GM11168 (cell line): ENCODE measurements at regions not wholly inside any gene's neighbourhood (a gene's known extent, or its start where the extent isn't known, plus 50 kb on each side); places are given as distances from the start of the nearest gene placed in this dataset.

Experiments
- in situ Hi-C: fragments of 300-500 bp; cut with MboI; formaldehyde crosslinking; loops from one replicate; pipeline ENCODE4 v1.12.0; 2022; ENCODE audit warnings: low sequenced_read_pairs; ENCODE audit not compliant: unreplicated experiment

DNA sequence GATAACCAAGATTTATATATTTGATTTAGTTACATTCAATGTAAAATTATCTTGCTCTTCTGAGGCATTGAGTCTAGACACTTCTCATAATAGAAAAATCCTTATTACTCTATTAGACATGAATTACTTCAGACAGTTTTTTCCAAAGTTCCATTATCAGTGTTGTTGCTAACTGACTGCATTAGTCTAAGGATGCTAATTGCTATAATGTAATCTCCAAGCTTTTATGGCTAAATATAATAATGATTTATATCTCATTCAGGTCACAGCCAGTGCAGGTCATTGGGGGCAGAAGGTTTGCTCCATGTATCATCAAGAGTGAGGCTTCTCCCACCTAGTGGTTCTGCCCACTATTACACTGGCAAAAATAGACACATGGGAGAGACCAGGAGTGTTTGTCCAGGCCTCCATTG is 377.2 kb upstream of the DDI1 start:
- in situ Hi-C loops, result no loop called here

DNA sequence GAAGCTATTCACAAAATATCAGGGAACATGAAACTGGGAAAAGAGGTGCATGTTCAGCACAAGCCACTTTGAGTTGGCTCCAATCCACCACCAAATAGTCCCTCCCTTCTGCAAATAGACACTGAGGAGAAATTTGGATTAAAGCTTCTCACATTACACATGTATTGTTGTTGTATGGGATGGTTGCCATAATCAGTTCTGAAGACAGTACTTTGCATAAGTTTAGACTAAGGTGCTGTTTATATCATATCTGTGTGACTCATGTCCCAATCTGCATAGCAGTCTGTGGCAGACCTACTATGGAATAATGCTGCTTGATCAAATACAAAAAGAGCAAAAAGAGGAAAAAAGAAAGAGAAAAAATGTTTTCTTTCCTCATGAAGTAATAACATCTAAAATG is 376.7 kb upstream of the DDI1 start:
- in situ Hi-C loops, result no loop called here

DNA sequence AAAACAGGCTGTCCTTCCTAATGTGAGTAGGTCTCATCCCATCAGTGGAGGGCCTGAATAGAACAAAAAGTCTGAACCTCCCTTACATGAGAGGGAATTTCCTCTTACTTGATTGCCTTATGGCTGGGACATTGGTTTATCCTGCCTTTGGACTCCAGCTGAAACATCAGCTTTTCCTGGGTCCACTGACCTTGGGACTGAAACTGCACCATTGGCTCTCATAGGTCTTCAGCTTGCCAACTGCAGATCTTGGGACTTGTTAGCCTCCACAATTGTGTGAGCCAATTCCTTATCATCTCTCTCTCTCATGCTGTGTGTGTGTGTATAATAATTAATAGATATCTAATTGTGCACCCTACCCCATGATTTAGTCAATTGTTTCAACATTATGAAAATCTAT is 375.3 kb upstream of the DDI1 start:
- in situ Hi-C loops, result no loop called here

DNA sequence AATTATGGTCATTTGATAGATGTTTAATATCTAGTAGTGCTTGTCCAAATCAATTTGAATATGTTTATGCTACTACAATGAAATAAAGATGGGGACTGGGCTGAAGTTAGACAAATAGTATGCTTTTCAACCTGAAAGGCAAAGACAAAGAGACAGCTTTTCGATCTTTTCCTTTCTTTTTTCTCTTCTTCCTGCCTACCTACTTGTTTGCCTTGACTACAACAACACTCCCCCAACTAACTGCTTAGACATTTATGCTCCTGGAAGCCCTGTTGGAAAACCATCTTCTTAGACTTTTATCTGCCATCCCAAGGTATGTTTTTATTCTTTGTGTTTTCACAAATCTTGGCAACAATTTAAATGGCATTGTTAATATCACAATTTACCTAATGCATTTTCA is 374.4 kb upstream of the DDI1 start:
- in situ Hi-C loops, result no loop called here

DNA sequence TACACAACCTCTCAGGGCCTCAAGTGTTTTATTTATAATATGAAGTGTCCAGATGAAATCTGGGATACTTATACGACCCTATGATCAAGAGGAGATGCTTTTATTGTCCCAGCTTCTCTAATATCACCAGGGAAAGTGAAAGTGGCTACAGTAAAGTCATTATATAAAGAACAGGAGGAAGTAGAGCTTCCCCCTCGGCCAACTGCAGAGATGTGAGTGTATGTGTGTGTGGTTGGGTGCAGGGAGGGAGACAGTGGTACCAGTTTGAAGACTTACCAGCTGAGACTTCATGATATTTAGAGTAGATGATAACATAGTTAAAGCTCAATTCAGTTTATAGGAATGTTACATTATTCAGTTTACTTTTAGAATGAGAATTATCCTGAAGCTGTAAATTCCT is 373.6 kb upstream of the DDI1 start:
- in situ Hi-C loops, result no loop called here

DNA sequence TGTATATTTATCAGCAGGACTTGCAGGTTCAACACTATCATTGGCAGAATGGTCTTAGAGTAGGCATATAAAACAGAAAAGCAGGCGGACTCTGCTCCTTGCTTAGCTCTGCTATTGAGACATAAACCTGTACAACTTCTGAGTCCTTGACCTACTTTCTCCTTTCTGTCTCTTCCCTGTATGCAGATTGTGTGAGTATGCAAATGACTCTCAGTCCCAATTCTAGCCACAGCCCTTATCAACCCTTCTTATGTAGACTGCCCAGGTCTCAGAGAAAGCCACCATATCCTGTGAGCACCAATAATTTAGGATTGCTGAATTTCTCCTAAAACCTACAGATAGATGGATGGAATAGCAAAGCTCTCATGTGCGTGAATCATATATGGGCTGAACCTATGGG is 367.6 kb upstream of the DDI1 start:
- in situ Hi-C loops, result no loop called here

DNA sequence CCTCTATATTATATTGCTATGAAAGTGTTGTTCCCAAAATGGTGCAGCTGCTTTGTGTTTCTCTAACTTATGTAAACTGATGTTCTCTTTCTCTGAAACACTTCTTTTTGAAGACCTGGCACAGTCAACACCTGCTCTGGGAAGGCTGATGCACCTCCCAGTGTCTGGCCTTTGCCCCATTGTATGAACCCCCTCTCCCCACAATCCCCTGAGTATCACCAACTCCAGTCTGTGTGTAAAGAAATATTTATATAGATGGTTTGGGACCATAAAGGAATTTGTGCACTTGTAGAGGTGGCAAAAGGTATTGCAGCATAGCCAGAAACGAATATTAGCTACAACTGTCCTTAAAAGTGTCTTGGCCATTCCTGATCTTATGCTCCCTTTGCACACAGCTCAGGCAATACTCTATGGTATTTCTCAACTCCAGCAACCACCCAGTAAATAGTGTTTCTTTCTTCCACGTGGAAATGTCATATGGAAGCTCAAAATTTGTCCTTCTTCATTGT is 365.2 kb upstream of the DDI1 start:
- in situ Hi-C loops, result no loop called here

DNA sequence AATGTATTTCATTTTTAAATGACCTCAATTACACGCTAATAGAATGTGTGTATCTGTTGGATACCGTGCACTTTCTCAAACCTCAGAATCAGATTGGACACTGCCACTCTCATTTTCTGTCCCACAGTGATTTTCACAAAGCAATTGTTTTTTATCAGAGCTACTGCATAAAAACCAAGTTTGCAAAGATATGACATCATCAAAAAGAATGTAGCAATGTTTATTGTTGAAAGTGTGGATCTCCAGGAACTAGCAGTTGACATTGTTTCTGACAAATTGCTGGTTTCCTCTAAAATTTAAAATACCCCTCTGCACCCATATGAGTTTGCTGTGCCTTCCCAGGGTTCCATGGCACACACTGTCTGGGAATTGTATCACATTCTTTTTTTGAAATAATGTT is 362.7 kb upstream of the DDI1 start:
- in situ Hi-C loops, result no loop called here

DNA sequence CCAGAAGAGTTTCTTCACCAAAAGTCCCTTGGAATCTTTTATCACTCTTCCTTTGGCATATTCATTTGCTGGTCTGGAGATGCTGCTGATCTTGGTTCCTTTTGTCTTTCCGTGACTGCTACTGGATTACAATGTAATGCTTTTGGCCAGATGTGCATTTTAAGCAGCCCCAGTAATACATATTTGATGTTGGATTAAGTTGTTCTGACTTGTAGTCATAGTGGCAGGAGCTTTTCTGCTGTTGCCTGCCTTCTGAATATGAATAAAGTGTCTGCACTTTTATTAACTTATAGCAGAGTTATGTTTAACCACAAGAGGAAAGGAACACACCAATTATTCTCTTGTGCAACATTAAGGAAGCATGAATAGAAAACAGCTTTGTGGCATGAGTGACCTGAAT is 360.0 kb upstream of the DDI1 start:
- in situ Hi-C loops, result loop anchor here (25.0 kb wide), 1 partner anchor 211 kb away; no protein-coding TSS in a partner anchor

DNA sequence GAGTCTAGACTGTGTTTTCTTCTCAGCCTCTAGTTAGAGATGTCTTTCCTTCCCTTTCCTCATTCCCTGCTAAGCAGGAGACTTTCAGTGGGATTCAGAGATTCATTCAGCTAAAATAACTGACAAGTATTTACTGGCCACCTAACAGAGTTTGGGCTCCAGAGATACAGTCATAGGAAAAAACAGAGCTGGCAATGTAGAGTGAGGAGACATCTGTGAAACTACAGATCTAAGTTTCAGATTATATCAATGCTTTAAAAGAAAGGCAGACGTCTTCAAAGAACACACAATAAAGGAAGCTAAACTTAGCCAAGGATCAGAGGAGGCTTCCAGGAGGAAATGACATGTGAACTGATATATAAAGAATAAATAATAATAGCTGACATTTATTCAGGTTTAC is 355.6 kb upstream of the DDI1 start:
- in situ Hi-C loops, result loop anchor here (25.0 kb wide), 1 partner anchor 206 kb away; no protein-coding TSS in a partner anchor

DNA sequence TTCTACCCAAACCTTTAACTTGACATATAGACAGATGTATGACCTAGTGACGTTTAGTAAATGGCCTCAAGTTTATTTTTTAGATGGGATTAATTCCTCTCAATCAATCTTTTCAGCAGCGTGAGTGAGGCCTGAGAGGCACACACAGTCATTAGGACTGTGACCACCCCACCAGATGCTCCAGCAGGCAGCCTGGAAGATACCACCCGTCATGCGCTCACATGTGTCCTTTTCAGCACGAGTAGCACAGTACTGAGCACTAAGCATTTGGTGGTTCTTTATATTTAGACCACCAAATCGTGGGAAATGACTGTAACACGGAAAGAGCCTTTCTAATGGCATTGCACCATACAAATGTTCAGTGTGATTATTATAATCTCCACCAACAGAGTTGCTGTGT is 354.6 kb upstream of the DDI1 start:
- in situ Hi-C loops, result loop anchor here (25.0 kb wide), 1 partner anchor 205 kb away; no protein-coding TSS in a partner anchor

DNA sequence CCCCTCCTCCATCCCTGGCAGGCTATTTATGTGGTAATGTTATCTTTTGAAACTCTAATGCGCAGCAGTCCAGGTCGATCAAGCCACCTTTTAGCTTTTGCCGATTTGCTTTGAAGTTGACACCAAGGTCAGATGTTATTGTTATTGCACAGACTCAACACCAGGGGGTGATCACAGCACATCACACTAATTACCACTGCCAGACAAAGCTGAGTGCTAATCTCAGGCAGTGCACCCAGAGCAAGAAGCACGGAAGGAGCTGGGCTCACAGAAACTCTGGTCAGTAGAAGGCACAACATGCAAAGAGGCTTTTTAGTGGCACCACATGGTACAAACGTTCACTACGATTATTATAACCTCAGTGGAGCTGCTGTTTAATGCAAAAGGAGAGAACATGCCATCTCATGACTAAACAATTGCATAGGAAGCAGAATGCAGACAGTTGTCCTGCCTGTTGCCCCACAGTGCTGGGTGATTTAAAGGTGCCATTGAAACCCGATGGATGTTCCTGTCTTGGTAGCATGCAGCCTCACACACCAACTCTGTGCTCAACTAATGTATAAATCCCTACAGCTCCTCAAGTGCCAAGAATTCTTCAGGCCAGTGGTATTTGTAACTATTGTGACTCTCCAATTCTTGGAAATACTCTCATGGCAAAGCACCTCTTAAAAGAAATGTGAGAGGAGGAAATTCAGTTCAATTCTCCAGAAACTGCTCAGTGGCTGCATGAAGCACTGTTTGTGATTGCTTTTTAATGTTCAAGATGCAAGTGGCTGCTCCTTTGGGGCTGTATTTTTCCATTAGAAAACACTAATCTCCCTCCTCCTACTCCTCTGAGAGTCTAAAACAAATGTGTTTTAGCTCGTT is 353.9 kb upstream of the DDI1 start:
- in situ Hi-C loops, result loop anchor here (25.0 kb wide), 1 partner anchor 205 kb away; no protein-coding TSS in a partner anchor

DNA sequence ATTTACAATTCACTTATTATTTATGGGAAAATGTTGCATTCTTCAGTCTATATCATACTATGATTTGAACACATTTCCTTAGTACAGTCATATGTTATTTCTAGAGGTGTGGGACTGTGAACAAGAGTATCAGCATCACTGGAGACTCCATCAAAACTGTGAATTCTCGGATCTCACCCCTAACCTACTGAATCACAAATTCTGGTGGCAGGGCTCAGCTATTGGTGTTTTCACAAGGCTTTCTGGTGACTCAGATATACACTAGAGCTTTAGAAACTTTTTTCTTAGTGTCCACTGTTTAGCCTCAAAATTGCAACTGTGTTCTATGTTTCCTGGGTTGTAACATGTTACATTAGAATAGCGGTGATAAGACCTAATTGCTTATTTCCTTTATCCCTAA is 352.9 kb upstream of the DDI1 start:
- in situ Hi-C loops, result loop anchor here (25.0 kb wide), 1 partner anchor 204 kb away; no protein-coding TSS in a partner anchor

DNA sequence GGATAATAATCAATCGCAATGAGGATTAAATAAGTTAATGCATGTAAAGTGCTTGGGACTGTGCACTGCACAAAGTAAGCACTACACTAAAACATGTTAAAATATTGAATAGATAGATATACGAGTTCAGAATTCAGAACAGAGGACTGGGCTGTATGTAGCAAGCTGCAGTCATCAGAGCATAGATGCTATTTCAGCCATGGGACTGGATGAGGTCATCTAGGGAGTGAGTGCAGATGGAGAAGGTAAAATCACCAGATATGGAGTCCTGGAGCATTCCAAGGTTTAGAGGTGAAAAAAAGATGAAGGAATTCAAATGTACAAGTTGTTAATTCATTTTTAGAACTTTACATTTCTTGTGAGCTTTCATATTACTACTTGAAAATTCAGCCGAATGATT is 347.5 kb upstream of the DDI1 start:
- in situ Hi-C loops, result loop anchor here (25.0 kb wide), 1 partner anchor 198 kb away; no protein-coding TSS in a partner anchor

DNA sequence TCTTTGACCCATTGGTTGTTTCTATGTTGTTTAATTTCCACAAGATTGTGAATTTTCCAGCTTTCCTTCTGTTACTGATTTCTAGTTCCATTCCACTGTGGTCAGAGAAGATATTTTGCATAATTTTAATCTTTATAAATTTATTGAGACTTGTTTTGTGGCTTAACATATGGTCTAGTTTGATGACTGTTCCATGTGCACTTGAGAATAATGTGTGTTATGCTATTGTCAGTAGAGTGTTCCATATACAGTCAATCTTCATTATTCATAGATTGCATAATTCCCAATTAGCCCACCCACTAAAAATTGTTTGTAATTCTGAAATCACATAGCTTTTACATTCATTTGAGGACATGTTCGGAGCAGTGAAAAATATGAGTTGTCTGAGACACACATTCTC is 346.1 kb upstream of the DDI1 start:
- in situ Hi-C loops, result loop anchor here (25.0 kb wide), 1 partner anchor 197 kb away; no protein-coding TSS in a partner anchor

DNA sequence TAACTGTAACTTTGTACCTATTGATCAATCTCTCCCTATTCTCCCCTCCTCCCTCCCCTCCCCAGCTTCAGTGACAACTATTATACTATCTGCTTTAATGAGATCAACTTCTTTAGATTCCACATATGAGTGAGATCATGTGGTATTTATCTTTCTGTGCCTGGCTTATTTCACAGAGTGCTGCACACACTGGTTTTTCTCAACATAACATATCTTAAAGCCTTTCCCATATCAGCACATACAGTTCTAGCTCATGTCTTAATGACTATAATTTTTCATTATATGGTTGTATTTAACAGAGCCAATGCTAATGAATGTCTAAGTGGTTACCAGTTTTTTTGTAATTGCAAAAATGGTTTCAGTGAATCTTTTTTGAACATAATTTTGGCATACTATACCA is 340.3 kb upstream of the DDI1 start:
- in situ Hi-C loops, result loop anchor here (25.0 kb wide), 1 partner anchor 191 kb away; no protein-coding TSS in a partner anchor

DNA sequence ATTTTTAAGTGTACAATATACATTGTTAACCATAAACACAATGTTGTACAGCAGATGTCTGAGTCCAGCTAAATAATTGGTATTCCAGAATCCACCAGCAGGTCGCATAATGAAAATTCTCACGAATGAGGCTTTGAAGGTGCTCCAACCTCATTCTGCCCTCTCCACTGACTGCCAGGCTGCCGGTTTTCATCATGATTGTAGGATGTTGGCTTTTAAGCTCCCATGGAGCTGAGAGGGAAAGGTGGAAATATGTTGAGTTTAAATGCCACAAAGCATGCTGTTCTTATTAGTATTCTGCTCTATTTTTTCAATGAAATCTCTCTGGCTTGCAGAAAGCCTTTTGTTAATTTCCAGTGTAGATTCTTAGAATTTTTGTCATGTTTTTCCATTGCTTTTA is 337.2 kb upstream of the DDI1 start:
- in situ Hi-C loops, result loop anchor here (25.0 kb wide), 1 partner anchor 188 kb away; no protein-coding TSS in a partner anchor

DNA sequence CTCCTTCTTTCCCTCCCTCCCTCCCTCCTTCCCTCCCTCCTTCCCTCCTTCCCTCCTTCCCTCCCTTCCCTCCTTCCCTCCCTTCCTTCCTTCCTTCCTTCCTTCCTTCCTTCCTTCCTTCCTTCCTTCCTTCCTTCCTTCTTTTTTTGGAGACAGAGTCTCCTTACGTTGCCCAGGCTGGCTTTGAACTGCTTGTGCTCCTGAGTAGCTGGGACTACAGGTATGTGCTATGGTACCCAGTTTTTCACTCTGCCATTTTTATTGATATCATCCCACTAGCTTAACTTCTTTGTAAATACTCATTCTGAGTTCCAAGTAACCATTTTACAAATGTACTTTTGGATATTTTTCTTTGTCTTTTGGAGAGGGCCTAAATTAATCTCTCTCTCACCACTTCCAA is 336.8 kb upstream of the DDI1 start:
- in situ Hi-C loops, result loop anchor here (25.0 kb wide), 2 partner anchors 188 to 438 kb away; no protein-coding TSS in a partner anchor

DNA sequence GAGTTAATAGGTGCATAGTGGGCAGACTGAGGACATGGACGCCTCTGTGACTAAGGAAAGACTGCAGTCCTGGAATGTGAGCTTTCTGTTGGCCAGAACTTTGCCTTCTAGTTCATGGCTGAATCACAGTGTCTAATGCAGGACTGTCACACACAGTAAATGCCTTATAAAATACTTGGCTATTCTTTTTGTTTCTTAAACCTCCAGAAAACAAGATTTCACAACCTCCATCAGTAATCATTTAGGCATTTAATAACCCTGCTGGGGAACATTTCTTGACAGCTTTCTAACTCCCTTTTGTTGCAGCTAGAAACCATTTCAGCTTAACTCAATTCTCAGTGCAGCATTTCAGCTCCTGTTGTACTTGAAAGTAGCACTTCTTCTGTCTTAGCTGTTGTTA is 335.8 kb upstream of the DDI1 start:
- in situ Hi-C loops, result loop anchor here (25.0 kb wide), 1 partner anchor 437 kb away; no protein-coding TSS in a partner anchor

DNA sequence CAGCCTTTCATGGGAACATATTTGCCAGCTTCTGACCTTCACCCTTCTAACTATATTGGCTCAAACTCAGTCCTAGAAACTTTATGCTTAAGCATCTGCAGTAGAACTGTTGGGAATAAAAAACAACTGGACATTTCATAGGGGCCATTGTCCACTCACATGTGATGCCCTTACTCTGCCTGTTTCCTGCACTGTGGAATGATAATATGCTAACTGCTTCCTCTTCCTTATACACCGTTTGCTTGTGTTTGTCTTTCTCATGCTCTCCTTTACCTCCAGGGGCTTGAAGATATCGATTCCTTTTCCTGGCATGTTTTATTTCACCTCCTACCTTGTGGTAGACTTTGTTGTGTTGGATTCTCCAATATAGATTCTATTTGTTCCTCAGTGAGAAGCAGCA is 333.0 kb upstream of the DDI1 start:
- in situ Hi-C loops, result loop anchor here (25.0 kb wide), 1 partner anchor 434 kb away; no protein-coding TSS in a partner anchor

DNA sequence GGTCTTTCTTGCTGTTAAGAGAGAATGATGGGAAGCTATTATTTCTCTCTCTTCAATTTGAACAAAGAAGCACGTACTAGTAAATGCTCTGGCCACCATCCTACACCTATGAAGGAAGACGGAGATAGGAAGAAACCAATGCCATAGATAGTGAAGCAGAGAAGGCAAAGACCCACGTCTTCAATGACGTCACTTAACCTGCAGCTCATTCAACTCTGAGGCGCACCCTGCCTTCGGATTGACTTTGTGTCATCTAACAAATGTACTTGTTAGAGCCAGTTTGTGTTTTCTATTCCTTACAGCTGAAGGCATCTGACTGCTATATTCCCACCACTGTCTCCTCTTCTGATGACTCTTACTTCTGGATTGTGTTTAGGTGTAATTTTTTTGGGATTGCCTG is 332.5 kb upstream of the DDI1 start:
- in situ Hi-C loops, result loop anchor here (25.0 kb wide), 1 partner anchor 433 kb away; no protein-coding TSS in a partner anchor
